GM12878 (cell line): ENCODE measurements at regions not wholly inside any gene's neighbourhood (a gene's known extent, or its start where the extent isn't known, plus 50 kb on each side); places are given as distances from the start of the nearest gene placed in this dataset.

Experiments
- ATF7 ChIP-seq: fragments of 450-650 bp; IDR thresholded peaks from 2 replicates; pipeline ENCODE4 v1.6.1; 2016; ENCODE audit warnings: low read depth, mild to moderate bottlenecking
- NFYB ChIP-seq: IDR thresholded peaks from 2 replicates; pipeline ENCODE4 v1.6.1; 2011; ENCODE audit warnings: low read depth, mild to moderate bottlenecking, low read length, improper control_type of control experiment, moderate library complexity; ENCODE audit not compliant: insufficient read depth

DNA sequence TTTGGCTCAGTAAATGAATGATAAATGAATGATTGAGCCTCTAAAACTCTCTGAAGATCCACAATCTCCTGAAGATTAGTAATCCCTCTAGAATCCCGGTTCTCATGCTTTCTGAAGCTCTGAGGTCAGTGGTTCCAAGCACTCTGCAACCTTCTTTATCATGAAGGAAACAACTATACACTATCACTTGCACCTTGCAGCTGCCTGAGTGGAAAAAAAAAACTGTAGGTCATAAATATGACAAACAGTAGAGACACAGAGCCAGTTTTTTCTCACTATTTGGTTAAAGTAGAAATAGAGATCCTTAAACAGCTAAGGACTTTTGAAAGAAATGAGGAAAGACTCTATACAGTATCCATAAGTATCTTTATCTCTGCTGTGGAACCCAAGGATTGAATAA, 122.0 kb upstream of the CRBN start:
- TF ChIP-seq ATF7, result no peak
- no peak for TF ChIP-seq NFYB
